Left ventricle myocardium inferior (tissue), 1 donor: ENCODE measurements at regions not wholly inside any gene's neighbourhood (a gene's known extent, or its start where the extent isn't known, plus 50 kb on each side); places are given as distances from the start of the nearest gene placed in this dataset.

ENCODE experiments used
- DNase-seq: peaks from one replicate; pipeline ENCODE4 v3.0.0-alpha.2; 2020
- H3K27ac ChIP-seq: fragments of 200-600 bp; replicated peaks from 2 replicates; pipeline ENCODE4 v1.8.0; 2021
- H3K27me3 ChIP-seq: fragments of 200-600 bp; 2 replicates; pipeline ENCODE4 v1.8.0; 2021; ENCODE audit warnings: low read depth
- H3K36me3 ChIP-seq: fragments of 200-600 bp; 2 replicates; pipeline ENCODE4 v1.8.0; 2021
- H3K4me1 ChIP-seq: fragments of 200-600 bp; 2 replicates; pipeline ENCODE4 v1.8.0; 2021
- H3K4me3 ChIP-seq: fragments of 200-600 bp; 2 replicates; pipeline ENCODE4 v1.8.0; 2021; ENCODE audit warnings: mild to moderate bottlenecking, moderate library complexity
- H3K9me3 ChIP-seq: fragments of 200-600 bp; replicated peaks from 2 replicates; pipeline ENCODE4 v1.8.0; 2021
- intact Hi-C: fragments of 100-400 bp; cut with micrococcal nuclease; formaldehyde crosslinking; loops from one replicate; pipeline ENCODE4 v1.11.0; 2022
- TF ChIP-seq, protein P1 (sequence below): fragments of 200-600 bp; IDR thresholded peaks from 2 replicates; pipeline ENCODE4 v1.8.0; 2021; ENCODE audit warnings: antibody characterized with exemption, mild to moderate bottlenecking, borderline replicate concordance
- donor health status: DM: no; HTN: yes; CAD: no; lungs with severe emphysema.

DNA sequence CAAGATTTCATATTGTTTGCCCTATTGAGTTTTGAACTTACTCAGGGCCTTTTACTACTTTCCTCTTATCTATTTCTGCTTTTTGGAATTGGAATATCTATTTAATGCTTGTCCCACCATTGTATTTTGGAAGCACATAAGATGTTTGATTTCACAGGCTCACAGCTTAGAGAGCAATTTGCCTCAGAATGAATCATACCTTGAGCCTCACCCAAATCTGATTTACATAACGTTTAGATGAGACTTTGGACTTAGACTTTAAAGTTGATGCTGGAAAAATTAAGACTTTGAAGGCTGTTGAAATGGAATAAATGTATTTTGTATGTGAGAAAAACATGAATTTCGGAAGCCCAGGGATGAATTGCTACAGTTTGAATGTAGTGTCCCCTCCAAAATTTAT is 458.9 kb downstream of the CNTN6 start:
- TF ChIP-seq, protein P1, sequence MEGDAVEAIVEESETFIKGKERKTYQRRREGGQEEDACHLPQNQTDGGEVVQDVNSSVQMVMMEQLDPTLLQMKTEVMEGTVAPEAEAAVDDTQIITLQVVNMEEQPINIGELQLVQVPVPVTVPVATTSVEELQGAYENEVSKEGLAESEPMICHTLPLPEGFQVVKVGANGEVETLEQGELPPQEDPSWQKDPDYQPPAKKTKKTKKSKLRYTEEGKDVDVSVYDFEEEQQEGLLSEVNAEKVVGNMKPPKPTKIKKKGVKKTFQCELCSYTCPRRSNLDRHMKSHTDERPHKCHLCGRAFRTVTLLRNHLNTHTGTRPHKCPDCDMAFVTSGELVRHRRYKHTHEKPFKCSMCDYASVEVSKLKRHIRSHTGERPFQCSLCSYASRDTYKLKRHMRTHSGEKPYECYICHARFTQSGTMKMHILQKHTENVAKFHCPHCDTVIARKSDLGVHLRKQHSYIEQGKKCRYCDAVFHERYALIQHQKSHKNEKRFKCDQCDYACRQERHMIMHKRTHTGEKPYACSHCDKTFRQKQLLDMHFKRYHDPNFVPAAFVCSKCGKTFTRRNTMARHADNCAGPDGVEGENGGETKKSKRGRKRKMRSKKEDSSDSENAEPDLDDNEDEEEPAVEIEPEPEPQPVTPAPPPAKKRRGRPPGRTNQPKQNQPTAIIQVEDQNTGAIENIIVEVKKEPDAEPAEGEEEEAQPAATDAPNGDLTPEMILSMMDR = no peak
- intact Hi-C loops = no loop called here

DNA sequence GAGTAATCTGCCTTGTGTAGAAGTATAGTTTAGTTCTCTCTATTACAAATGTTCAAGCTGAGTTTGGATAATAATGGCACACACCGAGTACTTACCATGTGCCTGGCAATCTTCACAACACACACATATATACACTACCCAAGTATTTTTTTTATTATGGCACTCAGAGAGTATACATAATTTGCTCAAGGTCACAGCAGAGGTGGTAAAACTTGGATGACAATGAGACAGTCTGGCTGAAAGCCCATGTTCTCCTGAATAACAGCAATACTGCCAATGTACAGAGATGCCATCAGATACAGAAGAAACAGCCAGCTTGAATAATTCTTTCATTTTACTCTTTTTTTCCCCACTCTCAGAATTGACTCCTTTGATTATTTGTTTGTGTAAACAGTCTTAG is 460.0 kb downstream of the CNTN6 start:
- Histone ChIP-seq H3K27ac (no peak overlapping the region), H3K36me3 (no peaks in the 10 kb centered on the region), H3K4me1 (no peaks in the 10 kb centered on the region), H3K4me3 (no peak overlapping the region), H3K27me3 (no peaks in the 10 kb centered on the region), H3K9me3 (no peaks in the 10 kb centered on the region)
- intact Hi-C loops = no loop called here
- TF ChIP-seq, protein P1 = no peak
- no peak for DNase-seq

More for the DNA sequence above, 458.9 kb downstream of the CNTN6 start:
- no peaks in the 10 kb centered on the region for H3K36me3 ChIP-seq
- DNase-seq = no peak
- no peak overlapping the region for H3K4me3 ChIP-seq
- no peaks in the 10 kb centered on the region for H3K27me3 ChIP-seq
- no peak overlapping the region for H3K27ac ChIP-seq
- H3K9me3 ChIP-seq = no peaks in the 10 kb centered on the region
- no peaks in the 10 kb centered on the region for H3K4me1 ChIP-seq

DNA sequence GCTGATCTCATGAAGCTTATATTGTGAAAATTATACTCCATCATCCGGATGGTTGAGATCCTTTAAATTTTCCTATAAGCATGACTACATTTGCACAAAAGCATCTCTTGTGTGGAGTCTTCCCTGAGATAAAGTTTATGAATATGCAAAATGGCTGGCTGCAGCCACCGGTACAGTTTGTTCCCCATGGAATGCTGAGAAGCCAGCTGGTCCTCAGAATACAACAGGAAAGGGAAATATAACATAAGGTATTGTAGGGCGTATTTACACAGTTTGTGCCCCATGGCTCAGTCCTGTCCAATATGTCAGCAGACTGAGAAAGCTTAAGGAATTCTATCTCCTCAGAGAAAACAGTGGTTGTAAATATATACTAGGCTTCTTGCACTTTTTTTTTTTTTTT is 468.6 kb downstream of the CNTN6 start:
- intact Hi-C loops = no loop called here

DNA sequence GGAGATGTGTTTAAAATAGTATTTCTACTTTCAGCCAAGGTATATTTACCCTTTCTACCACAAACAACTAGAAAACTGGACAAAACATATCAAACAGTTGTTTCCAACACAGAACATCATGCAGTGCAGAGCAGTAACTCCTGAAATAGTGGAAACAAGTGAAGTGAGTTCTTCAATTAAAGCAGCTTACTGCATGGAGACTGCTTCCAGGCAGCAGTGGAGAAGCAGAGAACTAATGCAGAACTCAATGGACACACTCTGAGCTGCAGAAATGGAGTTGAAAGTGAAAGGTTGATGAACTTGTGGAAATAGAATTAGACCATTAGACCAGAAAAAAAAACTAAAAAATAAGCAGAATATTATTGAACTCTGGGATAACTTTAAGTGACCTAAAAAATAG is 478.9 kb downstream of the CNTN6 start:
- H3K9me3 ChIP-seq = peaks cover 8% of the 10 kb centered on the region
- no peaks in the 10 kb centered on the region for H3K27me3 ChIP-seq
- TF ChIP-seq, protein P1 = no peak
- no peak for DNase-seq
- H3K36me3 ChIP-seq = no peaks in the 10 kb centered on the region
- no peaks in the 10 kb centered on the region for H3K4me1 ChIP-seq
- H3K4me3 ChIP-seq = no peak overlapping the region
- intact Hi-C loops = no loop called here
- H3K27ac ChIP-seq = no peak overlapping the region

More for the DNA sequence above, 468.6 kb downstream of the CNTN6 start:
- peaks cover 7% of the 10 kb centered on the region for H3K9me3 ChIP-seq
- no peak for DNase-seq
- H3K27me3 ChIP-seq = no peaks in the 10 kb centered on the region
- no peak overlapping the region for H3K4me3 ChIP-seq
- no peak overlapping the region for H3K27ac ChIP-seq
- TF ChIP-seq, protein P1 = no peak
- H3K36me3 ChIP-seq = no peaks in the 10 kb centered on the region
- no peaks in the 10 kb centered on the region for H3K4me1 ChIP-seq

DNA sequence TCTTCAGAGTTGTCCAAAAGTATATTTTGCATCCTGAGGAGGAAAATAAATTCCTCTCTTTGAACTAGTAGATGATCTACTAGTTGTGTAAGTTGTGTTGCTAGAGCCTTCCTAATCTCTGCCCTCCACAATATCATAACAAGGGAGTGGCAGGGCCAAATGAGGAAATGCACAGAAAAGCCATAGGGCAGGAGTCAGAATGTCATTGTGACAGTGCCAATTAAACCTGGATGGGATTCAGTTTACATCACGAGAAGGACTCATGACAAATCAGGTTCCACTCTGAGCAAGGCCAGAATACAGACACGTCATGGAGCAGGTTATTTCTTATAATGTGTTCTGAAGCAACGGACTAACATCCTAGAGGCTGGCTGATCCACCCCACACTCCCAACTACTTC is 483.2 kb downstream of the CNTN6 start:
- Histone ChIP-seq H3K27me3 (no peaks in the 10 kb centered on the region), H3K4me1 (no peaks in the 10 kb centered on the region), H3K4me3 (no peak overlapping the region), H3K9me3 (peaks cover 8% of the 10 kb centered on the region), H3K27ac (no peak overlapping the region), H3K36me3 (no peaks in the 10 kb centered on the region)
- no peak for DNase-seq
- TF ChIP-seq, protein P1 = no peak
- intact Hi-C loops = no loop called here
